KMS-11 (cell line): ENCODE measurements at regions not wholly inside any gene's neighbourhood (a gene's known extent, or its start where the extent isn't known, plus 50 kb on each side); places are given as distances from the start of the nearest gene placed in this dataset.

ENCODE experiments used
- H2AFZ ChIP-seq: fragments of 200-600 bp; sonication (generic); 2 replicates; pipeline ENCODE4 v1.6.1; 2016; ENCODE audit warnings: antibody characterized with exemption, mixed run types, low read depth
- H3K27ac ChIP-seq: fragments of 200-600 bp; sonication (generic); 2 replicates; pipeline ENCODE4 v1.6.1; 2016; ENCODE audit warnings: mild to moderate bottlenecking, mixed run types
- H3K27me3 ChIP-seq: fragments of 200-600 bp; sonication (generic); 2 replicates; pipeline ENCODE4 v1.6.1; 2017; ENCODE audit warnings: mild to moderate bottlenecking, low read depth, mixed run types, moderate library complexity; ENCODE audit not compliant: insufficient read depth
- H3K36me3 ChIP-seq: fragments of 200-600 bp; sonication (generic); 2 replicates; pipeline ENCODE4 v1.6.1; 2017; ENCODE audit warnings: mild to moderate bottlenecking, mixed run types; ENCODE audit not compliant: insufficient read depth
- H3K4me1 ChIP-seq: fragments of 200-600 bp; sonication (generic); 2 replicates; pipeline ENCODE4 v1.6.1; 2016; ENCODE audit warnings: mild to moderate bottlenecking, low read depth, mixed run types; ENCODE audit not compliant: poor library complexity, severe bottlenecking
- H3K4me2 ChIP-seq: fragments of 200-600 bp; sonication (generic); 2 replicates; pipeline ENCODE4 v1.7.0; 2016; ENCODE audit warnings: mild to moderate bottlenecking, mixed run types
- H3K4me3 ChIP-seq: fragments of 200-600 bp; sonication (generic); IDR thresholded peaks from 2 replicates; pipeline ENCODE4 v1.6.1; 2017; ENCODE audit warnings: low read depth, low read length, mixed read lengths; ENCODE audit not compliant: insufficient read depth
- H3K79me2 ChIP-seq: fragments of 200-600 bp; sonication (generic); 2 replicates; pipeline ENCODE4 v1.6.1; 2016; ENCODE audit warnings: low read depth, mixed run types; ENCODE audit not compliant: insufficient read depth
- H3K9ac ChIP-seq: fragments of 200-600 bp; sonication (generic); 2 replicates; pipeline ENCODE4 v1.6.1; 2016; ENCODE audit warnings: mild to moderate bottlenecking, mixed run types
- H4K20me1 ChIP-seq: fragments of 200-600 bp; sonication (generic); 2 replicates; pipeline ENCODE4 v1.6.1; 2016; ENCODE audit warnings: mild to moderate bottlenecking, mixed run types; ENCODE audit not compliant: insufficient read depth
- CTCF ChIP-seq: fragments of 200-600 bp; sonication (generic); conservative IDR thresholded peaks from 2 replicates; pipeline ENCODE4 v1.6.1; 2017; ENCODE audit warnings: low read depth, mild to moderate bottlenecking, antibody characterized with exemption, low read length, moderate library complexity, mixed read lengths

GRCh38 chr5:6941631-6942030 lies 228.4 kb downstream of the TENT4A start:
- H3K4me2 ChIP-seq, result no peak overlapping the region
- no peak overlapping the region for H2AFZ ChIP-seq
- no peaks in the 10 kb centered on the region for H3K4me1 ChIP-seq

GRCh38 chr5:6943197-6944112 lies 230.2 kb downstream of the TENT4A start:
- H4K20me1 ChIP-seq, result no peaks in the 10 kb centered on the region
- H3K4me1 ChIP-seq, result no peaks in the 10 kb centered on the region
- H3K4me3 ChIP-seq, result no peak overlapping the region
- no peaks in the 10 kb centered on the region for H3K36me3 ChIP-seq
- H3K27ac ChIP-seq, result no peak overlapping the region
- no peaks in the 10 kb centered on the region for H3K79me2 ChIP-seq
- TF ChIP-seq CTCF, result no peak
- no peak overlapping the region for H3K4me2 ChIP-seq
- H2AFZ ChIP-seq, result no peak overlapping the region
- no peaks in the 10 kb centered on the region for H3K27me3 ChIP-seq
- no peak overlapping the region for H3K9ac ChIP-seq

More at GRCh38 chr5:6941631-6942030, 228.4 kb downstream of the TENT4A start:
- Histone ChIP-seq H4K20me1 (no peaks in the 10 kb centered on the region), H3K36me3 (no peaks in the 10 kb centered on the region), H3K4me3 (no peak overlapping the region), H3K27ac (no peak overlapping the region), H3K79me2 (no peaks in the 10 kb centered on the region), H3K27me3 (no peaks in the 10 kb centered on the region), H3K9ac (no peak overlapping the region)
- no peak for TF ChIP-seq CTCF

- Histone ChIP-seq H3K79me2 (no peaks in the 10 kb centered on the region), H4K20me1 (no peaks in the 10 kb centered on the region), H3K9ac (no peak overlapping the region), H3K27me3 (no peaks in the 10 kb centered on the region), H3K4me3 (no peak overlapping the region), H3K27ac (no peak overlapping the region), H3K36me3 (no peaks in the 10 kb centered on the region), H3K4me1 (no peaks in the 10 kb centered on the region), H3K4me2 (no peak overlapping the region), H2AFZ (no peak overlapping the region)
- TF ChIP-seq CTCF, result no peak
Measured at GRCh38 chr5:6948562-6948961, 235.3 kb downstream of the TENT4A start.

- no peak for TF ChIP-seq CTCF
- no peak overlapping the region for H2AFZ ChIP-seq
Measured at GRCh38 chr5:6949230-6949629, 236.0 kb downstream of the TENT4A start.

More at GRCh38 chr5:6949230-6949629, 236.0 kb downstream of the TENT4A start:
- H3K27me3 ChIP-seq, result no peaks in the 10 kb centered on the region
- no peak overlapping the region for H3K27ac ChIP-seq
- no peaks in the 10 kb centered on the region for H4K20me1 ChIP-seq
- no peak overlapping the region for H3K4me3 ChIP-seq
- H3K79me2 ChIP-seq, result no peaks in the 10 kb centered on the region
- H3K4me2 ChIP-seq, result no peak overlapping the region
- no peaks in the 10 kb centered on the region for H3K36me3 ChIP-seq
- H3K9ac ChIP-seq, result no peak overlapping the region
- no peaks in the 10 kb centered on the region for H3K4me1 ChIP-seq
